ENCODE measurements at regions not wholly inside any gene's neighbourhood (a gene's known extent, or its start where the extent isn't known, plus 50 kb on each side); places are given as distances from the start of the nearest gene placed in this dataset.

- no peak overlapping the region for H3K27ac Mint-ChIP-seq (ENCODE audit: unreplicated experiment)
- H3K4me1 Mint-ChIP-seq (ENCODE audit: low read depth, unreplicated experiment): peaks cover 2% of the 10 kb centered on the region
- Histone ChIP-seq H3K4me3 (ENCODE audit: low read depth, low read length) (no peak overlapping the region), H3K27me3 (replicated peaks; ENCODE audit: control insufficient read depth, insufficient read depth, low read length) (no peaks in the 10 kb centered on the region), H3K9me3 (no peaks in the 10 kb centered on the region), H3K4me1 (no peaks in the 10 kb centered on the region), H3K36me3 (ENCODE audit: control insufficient read depth, insufficient read depth, low read length) (no peaks in the 10 kb centered on the region)
- intact Hi-C loops (cut with micrococcal nuclease; ENCODE audit: unreplicated experiment): no loop called here
- ChIA-PET POLR2A (no interaction called here), CTCF (no interaction called here)
- DNase-seq: no peak
- peaks cover 3% of the 10 kb centered on the region for H3K9me3 Mint-ChIP-seq (ENCODE audit: unreplicated experiment)
- TF ChIP-seq, protein P1, sequence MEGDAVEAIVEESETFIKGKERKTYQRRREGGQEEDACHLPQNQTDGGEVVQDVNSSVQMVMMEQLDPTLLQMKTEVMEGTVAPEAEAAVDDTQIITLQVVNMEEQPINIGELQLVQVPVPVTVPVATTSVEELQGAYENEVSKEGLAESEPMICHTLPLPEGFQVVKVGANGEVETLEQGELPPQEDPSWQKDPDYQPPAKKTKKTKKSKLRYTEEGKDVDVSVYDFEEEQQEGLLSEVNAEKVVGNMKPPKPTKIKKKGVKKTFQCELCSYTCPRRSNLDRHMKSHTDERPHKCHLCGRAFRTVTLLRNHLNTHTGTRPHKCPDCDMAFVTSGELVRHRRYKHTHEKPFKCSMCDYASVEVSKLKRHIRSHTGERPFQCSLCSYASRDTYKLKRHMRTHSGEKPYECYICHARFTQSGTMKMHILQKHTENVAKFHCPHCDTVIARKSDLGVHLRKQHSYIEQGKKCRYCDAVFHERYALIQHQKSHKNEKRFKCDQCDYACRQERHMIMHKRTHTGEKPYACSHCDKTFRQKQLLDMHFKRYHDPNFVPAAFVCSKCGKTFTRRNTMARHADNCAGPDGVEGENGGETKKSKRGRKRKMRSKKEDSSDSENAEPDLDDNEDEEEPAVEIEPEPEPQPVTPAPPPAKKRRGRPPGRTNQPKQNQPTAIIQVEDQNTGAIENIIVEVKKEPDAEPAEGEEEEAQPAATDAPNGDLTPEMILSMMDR (IDR thresholded peaks at IDR 0.05; ENCODE audit: insufficient read depth in 1 of 2, low read depth in 1 of 2, low read length in 1 of 2, severe bottlenecking in 1 of 2, unreplicated experiment in 1 of 2): no peak
- no peak overlapping the region for H3K4me3 Mint-ChIP-seq (ENCODE audit: unreplicated experiment)
- no peaks in the 10 kb centered on the region for H3K36me3 Mint-ChIP-seq (ENCODE audit: insufficient read depth, unreplicated experiment)
- H3K27me3 Mint-ChIP-seq (ENCODE audit: insufficient read depth, unreplicated experiment): peaks cover 8% of the 10 kb centered on the region
- no TSS peak for BruUV-seq (replicated peaks)
These were observed 955.5 kb upstream of the PCDH9 start for GRCh38 chr13:68185444-68186141.

DNA sequence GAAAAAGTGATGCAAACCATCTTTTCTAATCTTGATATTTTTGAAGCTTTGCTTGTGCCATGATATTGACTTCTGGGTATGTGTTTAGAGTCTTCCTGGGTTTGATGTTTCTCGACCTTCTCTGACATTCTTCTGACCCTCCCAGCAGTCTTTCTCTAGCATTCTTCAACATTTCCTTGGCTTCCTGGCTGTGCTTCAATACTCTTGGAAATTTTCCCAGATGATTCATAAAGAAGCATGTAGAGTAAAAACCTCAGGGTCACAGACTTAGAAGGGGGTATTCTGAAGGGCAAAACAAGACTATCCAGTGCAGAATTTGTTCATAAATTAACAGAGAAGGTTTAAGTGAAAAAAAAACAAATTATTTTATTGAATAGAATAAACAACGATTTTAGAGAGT lies 946.3 kb upstream of the PCDH9 start:
- Histone ChIP-seq H3K4me1 (no peaks in the 10 kb centered on the region), H3K9me3 (no peaks in the 10 kb centered on the region), H3K4me3 (ENCODE audit: low read depth, low read length) (no peak overlapping the region), H3K36me3 (ENCODE audit: control insufficient read depth, insufficient read depth, low read length) (no peaks in the 10 kb centered on the region), H3K27me3 (replicated peaks; ENCODE audit: control insufficient read depth, insufficient read depth, low read length) (no peaks in the 10 kb centered on the region)
- no TSS peak for BruUV-seq (replicated peaks)
- Mint-ChIP-seq H3K9me3 (ENCODE audit: unreplicated experiment) (peaks cover 10% of the 10 kb centered on the region), H3K36me3 (ENCODE audit: insufficient read depth, unreplicated experiment) (no peaks in the 10 kb centered on the region), H3K27me3 (ENCODE audit: insufficient read depth, unreplicated experiment) (no peaks in the 10 kb centered on the region), H3K4me3 (ENCODE audit: unreplicated experiment) (no peak overlapping the region), H3K4me1 (ENCODE audit: low read depth, unreplicated experiment) (no peaks in the 10 kb centered on the region), H3K27ac (ENCODE audit: unreplicated experiment) (no peak overlapping the region)
- intact Hi-C loops (cut with micrococcal nuclease; ENCODE audit: unreplicated experiment): no loop called here
- TF ChIP-seq, protein P1 (IDR thresholded peaks at IDR 0.05; ENCODE audit: insufficient read depth in 1 of 2, low read depth in 1 of 2, low read length in 1 of 2, severe bottlenecking in 1 of 2, unreplicated experiment in 1 of 2): no peak
- DNase-seq: no peak
- ChIA-PET POLR2A (no interaction called here), CTCF (no interaction called here)

DNA sequence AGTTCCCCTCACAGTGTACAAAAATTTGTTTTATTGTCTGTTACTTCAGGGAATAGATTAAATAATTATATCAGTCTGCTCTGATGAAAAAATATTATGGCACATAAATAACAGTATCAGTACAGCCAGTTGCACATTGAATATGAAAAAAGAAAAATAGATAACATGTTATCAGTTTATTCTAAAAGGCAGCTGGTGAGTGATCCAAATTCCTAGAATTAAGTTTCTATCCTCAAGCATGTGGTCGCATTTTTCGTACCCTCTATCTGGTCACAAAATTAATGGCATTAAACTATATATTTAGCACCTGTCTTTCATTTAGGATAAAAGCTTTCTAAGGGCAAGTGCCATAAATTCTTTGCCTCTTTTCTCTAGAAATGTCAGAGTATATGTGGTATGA lies 944.8 kb upstream of the PCDH9 start:
- TF ChIP-seq, protein P1 (IDR thresholded peaks at IDR 0.05; ENCODE audit: insufficient read depth in 1 of 2, low read depth in 1 of 2, low read length in 1 of 2, severe bottlenecking in 1 of 2, unreplicated experiment in 1 of 2): no peak
- intact Hi-C loops (cut with micrococcal nuclease; ENCODE audit: unreplicated experiment): no loop called here
- Histone ChIP-seq H3K4me1 (no peaks in the 10 kb centered on the region), H3K36me3 (ENCODE audit: control insufficient read depth, insufficient read depth, low read length) (no peaks in the 10 kb centered on the region), H3K27me3 (replicated peaks; ENCODE audit: control insufficient read depth, insufficient read depth, low read length) (no peaks in the 10 kb centered on the region), H3K9me3 (no peaks in the 10 kb centered on the region), H3K4me3 (ENCODE audit: low read depth, low read length) (no peak overlapping the region)
- no peaks in the 10 kb centered on the region for H3K9me3 Mint-ChIP-seq (ENCODE audit: unreplicated experiment)
- ChIA-PET CTCF (no interaction called here), POLR2A (no interaction called here)
- H3K36me3 Mint-ChIP-seq (ENCODE audit: insufficient read depth, unreplicated experiment): no peaks in the 10 kb centered on the region
- H3K27me3 Mint-ChIP-seq (ENCODE audit: insufficient read depth, unreplicated experiment): no peaks in the 10 kb centered on the region
- H3K4me1 Mint-ChIP-seq (ENCODE audit: low read depth, unreplicated experiment): no peaks in the 10 kb centered on the region
- no peak for DNase-seq
- BruUV-seq (replicated peaks): no TSS peak
- H3K27ac Mint-ChIP-seq (ENCODE audit: unreplicated experiment): no peak overlapping the region
- no peak overlapping the region for H3K4me3 Mint-ChIP-seq (ENCODE audit: unreplicated experiment)

Data from Caco-2 (cell line).